ENCODE measurements at regions not wholly inside any gene's neighbourhood (a gene's known extent, or its start where the extent isn't known, plus 50 kb on each side); places are given as distances from the start of the nearest gene placed in this dataset.

DNA sequence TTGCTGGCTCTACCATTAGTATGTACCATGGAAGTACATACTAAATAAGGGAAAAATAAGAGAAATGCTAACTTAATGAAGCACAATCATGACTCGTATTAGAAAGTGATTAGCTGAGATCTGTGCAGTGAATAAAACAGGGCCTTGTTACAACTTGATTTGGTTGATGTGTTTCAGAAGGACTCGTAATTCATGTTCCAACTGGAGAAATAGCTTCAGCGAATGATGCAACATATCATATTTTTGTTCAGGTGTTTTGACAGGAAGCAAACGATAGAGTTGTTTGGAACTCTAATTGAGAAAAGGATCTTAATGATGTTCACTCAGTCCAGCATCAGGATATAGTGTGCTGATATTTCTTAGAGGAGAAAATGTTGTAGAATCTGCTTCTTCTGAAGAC lies 474.6 kb upstream of the WWC1 start:
- Histone ChIP-seq H3K4me3 (ENCODE audit: low read depth, low read length) (no peak overlapping the region), H3K27me3 (ENCODE audit: control insufficient read depth, insufficient read depth, low read length) (no peaks in the 10 kb centered on the region), H3K36me3 (ENCODE audit: control insufficient read depth, insufficient read depth, low read length) (no peaks in the 10 kb centered on the region)
- no peak for DNase-seq (ENCODE audit: low read depth)
- TF ChIP-seq, protein P1, sequence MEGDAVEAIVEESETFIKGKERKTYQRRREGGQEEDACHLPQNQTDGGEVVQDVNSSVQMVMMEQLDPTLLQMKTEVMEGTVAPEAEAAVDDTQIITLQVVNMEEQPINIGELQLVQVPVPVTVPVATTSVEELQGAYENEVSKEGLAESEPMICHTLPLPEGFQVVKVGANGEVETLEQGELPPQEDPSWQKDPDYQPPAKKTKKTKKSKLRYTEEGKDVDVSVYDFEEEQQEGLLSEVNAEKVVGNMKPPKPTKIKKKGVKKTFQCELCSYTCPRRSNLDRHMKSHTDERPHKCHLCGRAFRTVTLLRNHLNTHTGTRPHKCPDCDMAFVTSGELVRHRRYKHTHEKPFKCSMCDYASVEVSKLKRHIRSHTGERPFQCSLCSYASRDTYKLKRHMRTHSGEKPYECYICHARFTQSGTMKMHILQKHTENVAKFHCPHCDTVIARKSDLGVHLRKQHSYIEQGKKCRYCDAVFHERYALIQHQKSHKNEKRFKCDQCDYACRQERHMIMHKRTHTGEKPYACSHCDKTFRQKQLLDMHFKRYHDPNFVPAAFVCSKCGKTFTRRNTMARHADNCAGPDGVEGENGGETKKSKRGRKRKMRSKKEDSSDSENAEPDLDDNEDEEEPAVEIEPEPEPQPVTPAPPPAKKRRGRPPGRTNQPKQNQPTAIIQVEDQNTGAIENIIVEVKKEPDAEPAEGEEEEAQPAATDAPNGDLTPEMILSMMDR (IDR thresholded peaks at IDR 0.05; ENCODE audit: insufficient read depth, low read length, poor library complexity, severe bottlenecking) = no peak

DNA sequence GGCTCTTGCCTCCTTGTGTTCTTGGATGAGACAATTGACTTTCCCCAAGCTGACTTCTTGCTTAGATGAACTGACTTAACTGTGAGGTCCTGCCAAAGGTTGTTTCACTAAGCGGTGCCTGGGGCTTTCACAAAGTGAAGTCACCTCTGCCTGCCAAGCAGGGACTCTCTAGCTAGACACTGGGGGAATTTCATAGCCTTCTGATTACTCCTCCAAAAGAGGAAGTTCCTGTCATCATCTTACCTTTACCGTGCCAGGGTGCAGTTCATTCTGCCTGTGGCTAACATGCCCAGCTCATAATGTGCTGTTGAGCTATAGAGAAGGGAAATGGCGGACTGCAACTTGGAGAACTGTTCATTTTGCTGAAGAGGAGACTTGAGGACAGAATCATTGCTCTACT lies 472.0 kb upstream of the WWC1 start:
- no peaks in the 10 kb centered on the region for H3K27me3 ChIP-seq (ENCODE audit: control insufficient read depth, insufficient read depth, low read length)
- H3K36me3 ChIP-seq (ENCODE audit: control insufficient read depth, insufficient read depth, low read length) = no peaks in the 10 kb centered on the region
- TF ChIP-seq, protein P1 (IDR thresholded peaks at IDR 0.05; ENCODE audit: insufficient read depth, low read length, poor library complexity, severe bottlenecking) = no peak
- H3K4me3 ChIP-seq (ENCODE audit: low read depth, low read length) = no peak overlapping the region
- no peak for DNase-seq (ENCODE audit: low read depth)

DNA sequence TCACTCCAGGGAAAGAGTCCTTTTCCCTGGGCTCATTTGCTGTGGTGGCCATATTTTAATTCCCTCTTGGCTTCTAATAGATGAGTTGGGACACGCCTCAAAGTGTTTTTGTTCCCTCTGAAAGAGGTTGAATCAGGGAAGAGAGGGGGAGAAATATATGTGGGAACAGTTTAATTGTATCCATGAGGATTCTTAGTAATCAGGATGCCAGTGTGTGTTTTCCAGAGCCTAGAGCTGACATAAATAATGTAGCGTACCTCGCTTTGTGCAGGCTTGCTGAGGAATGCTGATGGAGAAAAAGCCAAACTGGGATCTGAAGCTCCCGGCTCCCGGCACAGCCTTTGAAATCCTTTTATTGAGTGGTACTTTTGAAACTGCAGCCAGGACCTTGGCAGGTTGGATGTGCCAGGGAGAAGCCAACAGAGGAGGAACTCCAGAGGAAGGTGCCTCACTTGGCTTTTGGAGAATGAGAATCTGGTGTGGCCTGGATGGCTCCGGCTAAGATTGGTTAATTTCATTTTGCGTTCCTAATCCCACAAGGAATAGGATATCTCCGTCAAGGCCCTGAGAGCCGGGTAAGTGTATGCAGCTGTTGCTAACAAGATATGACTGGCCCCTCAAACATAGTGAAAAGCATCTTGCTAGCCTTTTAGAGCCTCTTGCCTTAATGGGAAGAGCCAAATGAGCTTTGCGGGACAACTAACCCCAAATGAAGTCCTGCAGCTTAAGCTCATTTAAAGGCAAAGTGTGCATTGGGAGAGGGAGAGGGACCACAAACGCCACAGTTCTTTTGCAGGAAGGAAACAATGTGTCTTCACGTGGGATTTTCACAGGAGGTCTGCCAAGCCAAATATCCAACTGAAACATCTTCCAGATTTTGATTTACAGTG lies 471.1 kb upstream of the WWC1 start:
- TF ChIP-seq, protein P1 (IDR thresholded peaks at IDR 0.05; ENCODE audit: insufficient read depth, low read length, poor library complexity, severe bottlenecking) = no peak
- DNase-seq (ENCODE audit: low read depth) = no peak
- Histone ChIP-seq H3K27me3 (ENCODE audit: control insufficient read depth, insufficient read depth, low read length) (no peaks in the 10 kb centered on the region), H3K4me3 (ENCODE audit: low read depth, low read length) (no peak overlapping the region), H3K36me3 (ENCODE audit: control insufficient read depth, insufficient read depth, low read length) (no peaks in the 10 kb centered on the region)

DNA sequence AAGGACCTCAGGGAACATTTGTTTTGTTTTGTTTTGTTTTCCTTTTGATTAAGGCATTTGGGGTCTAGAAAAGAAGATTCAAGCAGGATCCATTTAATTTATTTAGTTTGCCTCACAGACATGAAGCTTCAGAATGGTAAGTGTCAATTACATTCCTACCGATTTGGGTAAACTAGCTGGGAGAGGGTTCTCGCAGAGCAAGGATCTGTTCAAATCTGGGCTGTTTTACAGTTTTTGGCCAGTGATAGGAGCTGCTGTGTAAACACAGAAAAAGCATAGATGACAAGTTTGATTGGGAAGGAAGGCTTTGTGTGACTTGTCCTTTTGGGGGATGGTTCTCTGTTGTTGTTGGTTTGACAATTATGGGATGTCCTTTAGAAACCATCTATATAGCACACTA lies 470.3 kb upstream of the WWC1 start:
- no peak for DNase-seq (ENCODE audit: low read depth)
- H3K4me3 ChIP-seq (ENCODE audit: low read depth, low read length) = no peak overlapping the region
- TF ChIP-seq, protein P1 (IDR thresholded peaks at IDR 0.05; ENCODE audit: insufficient read depth, low read length, poor library complexity, severe bottlenecking) = no peak
- H3K36me3 ChIP-seq (ENCODE audit: control insufficient read depth, insufficient read depth, low read length) = no peaks in the 10 kb centered on the region
- no peaks in the 10 kb centered on the region for H3K27me3 ChIP-seq (ENCODE audit: control insufficient read depth, insufficient read depth, low read length)

DNA sequence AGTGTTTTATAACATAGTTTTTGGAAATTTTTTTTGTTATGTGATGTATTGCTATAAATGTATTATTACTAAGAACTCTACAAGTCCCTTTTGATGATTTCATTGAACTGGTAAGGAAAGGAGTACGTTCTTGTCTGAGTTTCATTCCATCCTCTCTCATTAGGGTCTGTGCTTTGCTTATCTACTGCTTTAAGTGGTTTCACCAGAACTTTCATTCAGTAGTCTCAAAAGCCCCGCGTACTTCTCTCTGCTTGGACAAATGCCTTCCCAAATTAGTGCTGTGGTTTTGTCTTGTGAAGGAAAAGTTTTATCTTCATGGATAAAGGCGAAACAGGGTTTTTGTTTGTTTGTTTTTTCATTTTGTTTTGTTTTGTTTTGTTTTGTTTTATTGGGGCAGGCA lies 469.8 kb upstream of the WWC1 start:
- Histone ChIP-seq H3K36me3 (ENCODE audit: control insufficient read depth, insufficient read depth, low read length) (no peaks in the 10 kb centered on the region), H3K27me3 (ENCODE audit: control insufficient read depth, insufficient read depth, low read length) (no peaks in the 10 kb centered on the region), H3K4me3 (ENCODE audit: low read depth, low read length) (no peak overlapping the region)
- TF ChIP-seq, protein P1 (IDR thresholded peaks at IDR 0.05; ENCODE audit: insufficient read depth, low read length, poor library complexity, severe bottlenecking) = no peak
- no peak for DNase-seq (ENCODE audit: low read depth)

DNA sequence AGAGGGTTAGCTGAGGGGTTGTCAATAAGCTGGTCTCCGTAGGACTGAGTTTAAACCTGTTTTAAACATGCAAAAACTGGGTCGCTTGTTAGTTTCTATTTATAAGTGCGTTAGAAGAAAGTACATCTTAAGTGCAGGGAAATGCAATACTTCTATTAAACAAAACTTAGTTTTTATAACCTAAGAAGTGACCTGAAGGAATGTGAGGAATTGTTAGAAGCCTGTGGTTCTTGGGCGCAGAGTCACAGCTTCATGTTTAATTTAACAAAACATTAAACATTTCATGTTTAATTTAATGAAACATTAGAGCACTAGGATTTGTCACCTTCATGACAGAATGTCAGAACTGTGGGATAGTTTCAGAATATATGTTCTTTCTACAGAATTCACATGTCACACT lies 469.2 kb upstream of the WWC1 start:
- Histone ChIP-seq H3K4me3 (ENCODE audit: low read depth, low read length) (no peak overlapping the region), H3K27me3 (ENCODE audit: control insufficient read depth, insufficient read depth, low read length) (no peaks in the 10 kb centered on the region), H3K36me3 (ENCODE audit: control insufficient read depth, insufficient read depth, low read length) (no peaks in the 10 kb centered on the region)
- TF ChIP-seq, protein P1 (IDR thresholded peaks at IDR 0.05; ENCODE audit: insufficient read depth, low read length, poor library complexity, severe bottlenecking) = no peak
- no peak for DNase-seq (ENCODE audit: low read depth)

Measured in kidney epithelial cell (primary cell).